Activated CD4-positive, alpha-beta memory T cell treated with anti-CD3 and anti-CD28 coated beads, Interleukin-2, amount 10 ng/mL, durations not matched to agents 7 days and 5 days (primary cell): ENCODE measurements at regions not wholly inside any gene's neighbourhood (a gene's known extent, or its start where the extent isn't known, plus 50 kb on each side); places are given as distances from the start of the nearest gene placed in this dataset.

ENCODE experiments used
- CTCF ChIA-PET: fragments of 350-600 bp; sonication (Branson Sonifier 250); formaldehyde crosslinking; loops from one replicate; lab custom pipeline; 2021; ENCODE audit warnings: antibody characterized with exemption, inconsistent platforms; lab: Charles Lee
- POLR2A ChIA-PET: fragments of 350-600 bp; sonication (Branson Sonifier 250); formaldehyde crosslinking; loops from one replicate; lab custom pipeline; 2021; ENCODE audit warnings: antibody characterized with exemption; lab: Charles Lee
- DNase-seq: peaks from one replicate; pipeline ENCODE4 v3.0.0-alpha.2; 2020
- H3K27ac Mint-ChIP-seq: one replicate; pipeline ENCODE4 v1.8.0; 2021; ENCODE audit warnings: mild to moderate bottlenecking, mixed read lengths
- H3K27me3 Mint-ChIP-seq: one replicate; pipeline ENCODE4 v1.8.0; 2021; ENCODE audit warnings: mixed read lengths
- H3K36me3 Mint-ChIP-seq: one replicate; pipeline ENCODE4 v1.8.0; 2021; ENCODE audit warnings: low read depth, mixed read lengths
- H3K4me1 Mint-ChIP-seq: one replicate; pipeline ENCODE4 v1.8.0; 2021; ENCODE audit warnings: mixed read lengths
- H3K4me3 Mint-ChIP-seq: one replicate; pipeline ENCODE4 v1.8.0; 2021; ENCODE audit warnings: mild to moderate bottlenecking, mixed read lengths
- H3K9me3 Mint-ChIP-seq: one replicate; pipeline ENCODE4 v1.8.0; 2021; ENCODE audit warnings: mixed read lengths

DNA sequence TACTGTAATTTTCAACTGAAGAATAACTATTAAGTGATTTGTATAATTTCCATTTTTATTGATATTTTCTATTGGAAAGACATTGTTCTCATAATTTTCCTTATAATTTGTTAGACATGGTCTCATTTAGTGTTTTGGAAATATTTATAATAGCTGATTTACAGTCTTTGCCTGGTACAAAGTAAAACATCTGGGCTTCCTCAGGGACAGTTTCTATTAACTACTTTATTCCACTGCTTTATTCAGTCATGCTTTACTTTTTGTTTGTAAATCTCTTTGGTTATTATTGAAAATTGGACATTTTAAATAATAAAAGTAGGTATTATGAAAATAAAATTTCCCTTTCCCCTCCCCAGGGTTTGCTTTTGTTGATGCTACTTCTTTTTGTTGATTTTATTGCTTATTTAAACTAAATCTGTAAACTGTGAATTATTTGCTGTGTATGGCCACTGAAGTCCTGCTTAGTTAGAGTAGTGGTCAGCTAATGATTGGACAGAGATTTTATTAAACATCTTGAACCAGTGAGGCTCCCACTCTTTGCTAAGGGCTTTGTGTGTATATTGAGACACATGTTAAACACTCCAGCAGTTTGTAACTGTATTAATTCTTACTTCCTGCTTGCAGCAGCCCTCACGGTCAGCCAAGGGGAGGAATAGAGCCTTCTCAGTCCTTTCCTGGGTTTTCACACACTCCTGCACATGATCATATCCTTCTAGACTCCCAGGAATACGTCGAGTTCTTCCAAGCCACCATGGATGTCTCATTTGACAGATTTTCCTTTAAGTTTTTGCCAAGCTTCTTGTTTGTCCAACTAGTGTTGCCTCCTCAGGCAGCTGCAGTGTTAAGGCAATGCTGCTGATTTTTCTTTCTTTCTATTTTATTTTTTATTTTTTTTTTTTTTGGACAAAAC lies 994.6 kb upstream of the PRMT6 start:
- peaks cover 6% of the 10 kb centered on the region for H3K9me3 Mint-ChIP-seq

DNA sequence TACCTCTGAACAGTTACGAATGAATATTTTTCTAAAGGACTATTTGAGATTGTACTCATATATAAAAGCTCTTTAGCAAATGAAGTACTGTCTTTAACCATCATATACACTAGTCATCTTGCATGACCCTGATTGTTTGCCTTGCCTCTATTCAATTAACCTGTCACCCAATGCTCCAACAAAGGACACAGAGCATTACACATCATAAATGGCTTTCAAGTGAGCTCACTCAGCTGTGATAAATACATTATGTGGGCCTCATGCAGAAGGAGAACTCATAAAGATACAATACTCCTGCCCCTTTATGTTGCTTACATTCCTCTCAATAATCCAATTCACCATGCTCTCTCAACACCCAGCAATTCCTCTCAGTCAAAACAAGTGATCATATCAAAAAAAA lies 993.0 kb upstream of the PRMT6 start:
- no peak overlapping the region for H3K27ac Mint-ChIP-seq
- ChIA-PET CTCF (no interaction called here), POLR2A (no interaction called here)
- DNase-seq = no peak
- H3K36me3 Mint-ChIP-seq = no peaks in the 10 kb centered on the region
- H3K4me3 Mint-ChIP-seq = no peak overlapping the region
- H3K9me3 Mint-ChIP-seq = peaks cover 2% of the 10 kb centered on the region
- H3K27me3 Mint-ChIP-seq = no peaks in the 10 kb centered on the region
- no peaks in the 10 kb centered on the region for H3K4me1 Mint-ChIP-seq

More for the DNA sequence above, 994.6 kb upstream of the PRMT6 start:
- H3K27me3 Mint-ChIP-seq = no peaks in the 10 kb centered on the region
- H3K4me1 Mint-ChIP-seq = no peaks in the 10 kb centered on the region
- DNase-seq = no peak
- ChIA-PET CTCF (no interaction called here), POLR2A (no interaction called here)
- no peaks in the 10 kb centered on the region for H3K36me3 Mint-ChIP-seq
- H3K27ac Mint-ChIP-seq = no peak overlapping the region
- no peak overlapping the region for H3K4me3 Mint-ChIP-seq

DNA sequence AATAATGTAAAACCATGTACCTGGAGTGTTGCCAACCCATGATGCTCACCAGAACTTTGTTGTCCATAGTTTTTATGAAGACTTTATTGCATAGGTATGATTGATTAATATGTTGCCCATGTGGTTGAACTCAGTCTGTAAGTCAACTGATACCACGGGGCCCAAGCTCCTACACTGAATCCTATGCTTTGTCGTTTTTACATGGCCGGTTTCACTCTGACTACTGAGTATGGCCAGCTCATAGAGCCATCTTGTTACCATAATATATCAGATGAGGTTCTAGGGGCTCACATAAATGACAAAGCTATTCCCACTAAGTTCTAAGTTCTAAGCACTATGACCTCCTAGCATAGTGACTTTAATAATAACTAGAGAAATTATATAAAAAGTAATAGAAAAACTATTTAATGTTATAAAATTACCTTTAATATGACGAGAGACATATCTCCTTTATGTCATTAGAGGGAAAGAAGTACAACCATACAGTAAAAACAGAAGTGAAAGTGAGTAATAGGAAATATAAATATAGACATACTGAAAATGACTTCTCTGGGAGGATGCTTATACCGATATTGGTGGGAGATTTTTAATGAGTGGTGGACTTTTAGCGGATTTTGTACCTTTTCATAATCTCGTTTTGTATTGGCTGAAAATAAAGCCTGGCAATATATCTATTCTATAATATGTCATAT lies 983.4 kb upstream of the PRMT6 start:
- no peaks in the 10 kb centered on the region for H3K36me3 Mint-ChIP-seq
- H3K4me1 Mint-ChIP-seq = no peaks in the 10 kb centered on the region
- no peaks in the 10 kb centered on the region for H3K27me3 Mint-ChIP-seq
- POLR2A ChIA-PET = no interaction called here
- no peak overlapping the region for H3K4me3 Mint-ChIP-seq
- peaks cover 5% of the 10 kb centered on the region for H3K9me3 Mint-ChIP-seq
- no peak for DNase-seq
- CTCF ChIA-PET = no interaction called here
- no peak overlapping the region for H3K27ac Mint-ChIP-seq

DNA sequence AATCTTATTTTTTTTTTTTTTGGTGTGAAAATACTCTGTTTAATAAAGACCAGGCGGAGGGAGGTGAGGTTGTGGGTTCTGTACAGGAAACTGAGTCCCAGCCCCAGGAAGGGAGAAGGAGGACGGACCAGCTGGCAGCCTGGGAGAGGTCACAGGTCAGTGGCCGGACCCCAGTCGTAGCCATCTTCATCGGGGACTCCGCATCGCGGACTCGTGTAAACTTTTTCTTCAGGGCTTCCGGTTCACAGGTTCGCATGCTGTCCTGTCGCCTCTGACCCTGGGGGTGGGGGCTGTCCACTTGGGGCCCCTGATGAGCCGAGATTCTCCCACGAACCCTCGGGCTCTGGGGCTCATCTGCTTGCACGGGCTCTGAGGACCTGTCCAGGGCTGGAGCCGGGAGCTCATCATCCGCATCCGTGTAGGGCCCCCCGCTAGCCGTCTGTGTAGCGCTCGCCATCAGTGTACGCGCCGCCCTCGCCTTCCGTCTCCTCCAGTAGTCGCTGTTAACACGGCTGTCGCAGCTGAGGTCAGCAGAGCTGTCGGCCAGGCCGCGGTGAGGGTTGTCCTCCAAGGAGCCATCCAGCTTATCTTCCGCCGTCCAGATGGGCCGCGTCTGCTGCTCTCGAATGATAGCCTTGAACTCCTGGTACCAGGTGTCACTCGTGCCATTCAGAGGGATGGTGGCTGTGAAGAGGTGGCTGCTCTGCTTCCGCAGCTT lies 975.7 kb upstream of the PRMT6 start:
- Mint-ChIP-seq H3K27ac (no peak overlapping the region), H3K9me3 (peaks cover 6% of the 10 kb centered on the region), H3K27me3 (no peaks in the 10 kb centered on the region), H3K4me1 (no peaks in the 10 kb centered on the region), H3K4me3 (no peak overlapping the region), H3K36me3 (no peaks in the 10 kb centered on the region)
- DNase-seq = no peak
- ChIA-PET CTCF (no interaction called here), POLR2A (no interaction called here)

DNA sequence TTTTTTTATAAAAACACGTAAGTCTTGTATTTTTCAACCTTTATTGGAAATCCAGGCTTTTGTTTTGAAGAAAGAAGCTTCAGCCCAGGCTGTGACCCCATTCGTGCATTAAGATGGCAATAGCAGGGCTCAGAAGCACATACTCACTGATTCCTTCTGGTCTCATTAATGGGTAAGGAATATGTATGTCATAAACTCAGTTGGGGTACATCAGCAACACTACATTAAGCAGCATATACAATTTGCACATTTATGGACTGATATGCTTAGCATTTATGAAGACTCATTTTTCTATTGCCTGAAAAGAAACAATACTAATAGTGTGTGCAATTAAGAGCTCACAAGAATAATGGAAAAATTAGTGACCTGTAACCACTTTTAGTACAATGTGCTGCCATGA lies 945.4 kb upstream of the PRMT6 start:
- Mint-ChIP-seq H3K4me3 (no peak overlapping the region), H3K4me1 (no peaks in the 10 kb centered on the region), H3K9me3 (no peaks in the 10 kb centered on the region), H3K27ac (no peak overlapping the region), H3K27me3 (no peaks in the 10 kb centered on the region), H3K36me3 (no peaks in the 10 kb centered on the region)
- ChIA-PET CTCF (no interaction called here), POLR2A (no interaction called here)
- no peak for DNase-seq

DNA sequence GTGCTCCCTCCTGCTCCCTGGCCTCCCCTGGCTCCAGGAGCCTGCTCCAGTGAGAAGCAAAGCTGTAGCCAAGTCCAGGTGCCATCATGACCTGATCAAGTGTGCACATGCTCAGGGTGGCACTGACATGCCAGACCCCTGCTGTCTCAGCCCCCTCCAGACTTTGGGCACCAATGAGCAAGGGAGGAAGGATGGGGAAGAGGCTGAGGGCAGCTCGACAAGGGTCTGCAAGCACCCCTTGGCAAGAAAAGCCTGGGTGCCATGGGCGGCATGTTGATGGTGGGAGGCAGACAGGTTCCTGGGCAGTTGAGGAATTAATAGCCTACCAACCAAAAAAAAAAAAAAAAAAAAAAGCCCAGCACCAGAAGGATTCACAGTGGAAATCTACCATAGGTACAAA lies 942.6 kb upstream of the PRMT6 start:
- DNase-seq = no peak
- Mint-ChIP-seq H3K27me3 (no peaks in the 10 kb centered on the region), H3K36me3 (no peaks in the 10 kb centered on the region), H3K9me3 (no peaks in the 10 kb centered on the region), H3K4me1 (no peaks in the 10 kb centered on the region), H3K27ac (no peak overlapping the region), H3K4me3 (no peak overlapping the region)
- POLR2A ChIA-PET = no interaction called here
- CTCF ChIA-PET = no interaction called here

DNA sequence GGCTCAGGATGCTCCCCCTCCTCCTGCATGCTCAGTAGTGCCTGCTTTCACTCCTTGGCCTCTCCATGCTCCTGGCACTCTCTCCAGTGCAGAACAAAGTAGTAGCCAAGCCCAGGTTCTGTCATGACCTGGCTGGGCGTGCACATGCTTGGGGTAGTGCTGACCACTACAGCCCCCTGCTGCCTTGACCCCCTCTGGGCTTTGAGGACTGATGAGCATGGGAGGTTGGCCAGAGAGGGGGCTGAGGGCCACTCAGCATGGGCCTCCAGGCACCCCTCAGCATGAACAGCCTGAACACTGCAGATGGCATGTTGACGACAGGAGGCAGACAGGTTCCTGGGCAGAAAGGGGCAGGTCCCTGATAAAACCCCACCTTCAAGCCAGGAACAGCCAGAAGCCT lies 935.7 kb upstream of the PRMT6 start:
- Mint-ChIP-seq H3K4me1 (no peaks in the 10 kb centered on the region), H3K9me3 (peaks cover 3% of the 10 kb centered on the region), H3K36me3 (no peaks in the 10 kb centered on the region), H3K4me3 (no peak overlapping the region), H3K27me3 (no peaks in the 10 kb centered on the region), H3K27ac (no peak overlapping the region)
- DNase-seq = no peak
- CTCF ChIA-PET = no interaction called here
- POLR2A ChIA-PET = no interaction called here

DNA sequence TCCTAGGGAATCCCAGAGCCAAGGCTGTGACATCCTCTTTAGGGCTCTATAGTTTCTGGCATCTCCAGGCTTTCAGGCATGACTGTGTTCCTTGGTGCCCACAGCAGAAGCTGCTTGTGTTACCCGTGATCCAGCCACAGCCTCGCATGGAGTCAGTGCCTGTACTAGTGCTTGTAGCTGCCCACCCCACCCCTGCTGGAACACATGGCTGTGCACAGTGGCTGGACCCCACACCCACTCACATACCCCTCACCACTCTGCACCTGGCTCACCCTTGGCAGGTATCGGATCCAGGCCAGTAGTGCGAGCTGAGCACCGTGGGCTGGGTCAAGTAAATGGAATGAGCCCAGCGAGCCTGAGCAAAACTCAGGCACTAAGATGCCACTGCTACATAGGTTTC lies 934.7 kb upstream of the PRMT6 start:
- peaks cover 3% of the 10 kb centered on the region for H3K9me3 Mint-ChIP-seq
- no peak overlapping the region for H3K4me3 Mint-ChIP-seq
- H3K27ac Mint-ChIP-seq = no peak overlapping the region
- ChIA-PET CTCF (no interaction called here), POLR2A (no interaction called here)
- no peak for DNase-seq
- no peaks in the 10 kb centered on the region for H3K36me3 Mint-ChIP-seq
- H3K27me3 Mint-ChIP-seq = no peaks in the 10 kb centered on the region
- H3K4me1 Mint-ChIP-seq = no peaks in the 10 kb centered on the region

DNA sequence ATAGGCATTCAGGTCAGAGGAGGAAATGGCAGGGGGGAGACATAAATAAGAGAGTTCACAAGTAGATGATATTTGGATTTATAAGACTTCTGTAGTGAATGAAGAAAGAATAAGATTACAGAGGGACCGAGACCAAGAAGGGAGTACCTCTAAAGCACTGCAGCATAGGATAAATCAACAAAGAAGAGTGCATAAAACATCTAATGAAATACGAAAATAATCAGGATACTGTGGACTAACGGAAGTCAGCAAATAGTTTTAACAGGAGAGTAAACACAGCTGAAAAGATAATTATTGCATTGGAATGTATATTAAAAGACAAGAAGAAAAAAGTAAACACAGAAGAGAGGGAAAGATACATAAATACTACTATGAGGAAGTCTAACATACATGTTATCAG lies 921.9 kb upstream of the PRMT6 start:
- ChIA-PET POLR2A (no interaction called here), CTCF (no interaction called here)
- Mint-ChIP-seq H3K27ac (no peak overlapping the region), H3K27me3 (no peaks in the 10 kb centered on the region), H3K4me3 (no peak overlapping the region), H3K9me3 (peaks cover 8% of the 10 kb centered on the region), H3K36me3 (no peaks in the 10 kb centered on the region), H3K4me1 (no peaks in the 10 kb centered on the region)
- no peak for DNase-seq

DNA sequence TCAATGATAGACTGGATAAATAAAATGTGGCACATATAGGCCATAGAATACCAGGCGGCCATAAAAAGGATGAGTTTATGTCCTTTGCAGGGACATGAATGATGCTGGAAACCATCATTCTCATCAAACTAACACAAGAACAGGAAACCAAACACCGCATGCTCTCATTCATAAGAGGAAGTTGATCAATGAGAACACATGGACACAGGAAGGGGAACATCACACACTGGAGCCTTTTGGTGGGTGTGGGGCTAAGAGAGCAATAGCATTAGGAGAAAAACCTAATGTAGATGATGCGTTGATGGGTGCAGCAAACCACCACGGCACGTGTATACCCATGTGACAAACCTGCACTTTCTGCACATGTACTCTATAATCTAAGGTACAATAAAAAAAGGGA lies 883.4 kb upstream of the PRMT6 start:
- Mint-ChIP-seq H3K4me3 (no peak overlapping the region), H3K9me3 (peaks cover 3% of the 10 kb centered on the region), H3K27ac (no peak overlapping the region), H3K36me3 (no peaks in the 10 kb centered on the region), H3K27me3 (no peaks in the 10 kb centered on the region), H3K4me1 (no peaks in the 10 kb centered on the region)
- no peak for DNase-seq
- CTCF ChIA-PET = no interaction called here
- POLR2A ChIA-PET = no interaction called here

DNA sequence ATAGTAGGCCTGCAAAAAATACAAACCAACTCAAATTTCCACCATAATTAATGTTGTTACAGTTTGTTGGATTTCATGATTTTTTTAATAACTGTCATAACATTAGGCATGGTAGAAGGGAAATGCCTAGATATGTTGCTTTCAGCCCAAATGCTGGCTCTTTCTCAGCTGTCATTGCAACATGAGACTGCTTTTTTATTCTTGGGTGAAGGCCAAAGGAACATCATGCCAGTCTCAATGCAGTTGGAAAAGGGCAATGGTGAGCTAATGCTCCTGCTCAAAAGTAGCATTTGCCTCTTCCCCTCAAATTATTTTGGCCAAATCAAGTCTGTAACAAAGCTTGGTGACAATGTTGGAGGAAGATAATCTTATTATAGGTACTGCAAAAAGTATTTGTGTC lies 877.7 kb upstream of the PRMT6 start:
- Mint-ChIP-seq H3K27ac (no peak overlapping the region), H3K4me3 (no peak overlapping the region), H3K27me3 (no peaks in the 10 kb centered on the region), H3K9me3 (peaks cover 9% of the 10 kb centered on the region), H3K36me3 (no peaks in the 10 kb centered on the region), H3K4me1 (no peaks in the 10 kb centered on the region)
- POLR2A ChIA-PET = no interaction called here
- CTCF ChIA-PET = no interaction called here
- DNase-seq = no peak

DNA sequence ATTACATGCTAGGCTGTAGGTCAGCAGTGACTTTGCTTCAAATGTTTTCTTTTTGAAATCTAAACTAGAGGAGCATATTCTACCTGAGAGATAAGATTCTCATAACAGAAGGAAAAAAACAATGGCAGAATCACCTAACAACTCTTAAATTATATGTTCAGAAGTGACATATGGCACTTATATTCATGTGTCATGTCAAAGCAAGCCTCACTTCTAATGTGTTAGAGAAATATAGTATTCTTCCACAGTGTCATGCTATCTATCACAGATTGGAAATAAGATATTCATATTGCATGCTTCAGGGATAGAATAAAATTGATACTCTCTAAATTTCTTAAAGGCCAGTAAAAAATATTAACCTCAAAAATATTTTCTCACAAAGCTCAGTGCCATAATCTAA lies 874.6 kb upstream of the PRMT6 start:
- Mint-ChIP-seq H3K27ac (no peak overlapping the region), H3K36me3 (no peaks in the 10 kb centered on the region), H3K9me3 (peaks cover 6% of the 10 kb centered on the region), H3K4me1 (no peaks in the 10 kb centered on the region), H3K4me3 (no peak overlapping the region), H3K27me3 (no peaks in the 10 kb centered on the region)
- ChIA-PET POLR2A (no interaction called here), CTCF (no interaction called here)
- no peak for DNase-seq

DNA sequence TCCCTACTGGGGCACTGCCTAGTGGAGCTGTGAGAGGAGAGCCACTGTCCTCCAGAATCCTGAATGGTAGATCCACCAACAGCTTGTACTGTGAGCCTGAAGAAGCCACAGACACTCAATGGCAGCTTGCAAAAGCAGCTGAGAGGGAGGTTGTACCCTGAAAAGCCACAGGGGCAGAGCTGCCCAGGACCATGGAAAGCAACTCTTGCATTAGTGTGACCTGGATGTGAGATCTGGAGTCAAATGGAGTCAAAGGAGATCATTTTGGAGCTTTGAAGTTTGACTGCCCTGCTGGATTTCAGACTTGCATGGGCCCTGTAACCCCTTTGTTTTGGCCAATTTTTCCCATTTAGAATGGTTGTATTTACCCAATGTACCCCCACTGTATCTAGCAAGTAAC lies 871.4 kb upstream of the PRMT6 start:
- POLR2A ChIA-PET = no interaction called here

More for the DNA sequence above, 871.4 kb upstream of the PRMT6 start:
- H3K36me3 Mint-ChIP-seq = no peaks in the 10 kb centered on the region
- CTCF ChIA-PET = no interaction called here
- H3K4me3 Mint-ChIP-seq = no peak overlapping the region
- no peak for DNase-seq
- H3K4me1 Mint-ChIP-seq = no peaks in the 10 kb centered on the region
- H3K9me3 Mint-ChIP-seq = peaks cover 5% of the 10 kb centered on the region
- H3K27me3 Mint-ChIP-seq = no peaks in the 10 kb centered on the region
- no peak overlapping the region for H3K27ac Mint-ChIP-seq
